ENCODE measurements at regions not wholly inside any gene's neighbourhood (a gene's known extent, or its start where the extent isn't known, plus 50 kb on each side); places are given as distances from the start of the nearest gene placed in this dataset.
"Not testable (repeated sequence)": the region's sequence is repeated elsewhere in the genome, so short reads cannot be mapped to it uniquely, and the experiment has no call there.

- Histone ChIP-seq H3K9ac (ENCODE audit: low read depth, low read length) (no peak overlapping the region), H3K36me3 (ENCODE audit: insufficient read depth, low read length) (no peaks in the 10 kb centered on the region), H3K4me1 (ENCODE audit: insufficient read depth, low read length) (no peaks in the 10 kb centered on the region), H3K27me3 (ENCODE audit: insufficient read depth, low read length) (no peaks in the 10 kb centered on the region), H3K9me3 (ENCODE audit: insufficient read depth, low read depth, low read length) (no peaks in the 10 kb centered on the region), H3K27ac (ENCODE audit: low read depth, low read length) (no peak overlapping the region), H3K4me3 (ENCODE audit: low read length) (no peak overlapping the region)
- 95% methylated on average over 3 of the region's 3 CpGs for WGBS
Observed at GRCh38 chr12:23356440-23356839, 593.0 kb downstream of the SOX5 start.

- Histone ChIP-seq H3K4me1 (ENCODE audit: insufficient read depth, low read length) (no peaks in the 10 kb centered on the region), H3K4me3 (ENCODE audit: low read length) (no peak overlapping the region), H3K27me3 (ENCODE audit: insufficient read depth, low read length) (no peaks in the 10 kb centered on the region), H3K27ac (ENCODE audit: low read depth, low read length) (no peak overlapping the region), H3K9ac (ENCODE audit: low read depth, low read length) (no peak overlapping the region), H3K9me3 (ENCODE audit: insufficient read depth, low read depth, low read length) (no peaks in the 10 kb centered on the region), H3K36me3 (ENCODE audit: insufficient read depth, low read length) (no peaks in the 10 kb centered on the region)
- WGBS: 94% methylated on average over 6 of the region's 9 CpGs
Observed at GRCh38 chr12:23356927-23357708, 592.4 kb downstream of the SOX5 start.

DNA sequence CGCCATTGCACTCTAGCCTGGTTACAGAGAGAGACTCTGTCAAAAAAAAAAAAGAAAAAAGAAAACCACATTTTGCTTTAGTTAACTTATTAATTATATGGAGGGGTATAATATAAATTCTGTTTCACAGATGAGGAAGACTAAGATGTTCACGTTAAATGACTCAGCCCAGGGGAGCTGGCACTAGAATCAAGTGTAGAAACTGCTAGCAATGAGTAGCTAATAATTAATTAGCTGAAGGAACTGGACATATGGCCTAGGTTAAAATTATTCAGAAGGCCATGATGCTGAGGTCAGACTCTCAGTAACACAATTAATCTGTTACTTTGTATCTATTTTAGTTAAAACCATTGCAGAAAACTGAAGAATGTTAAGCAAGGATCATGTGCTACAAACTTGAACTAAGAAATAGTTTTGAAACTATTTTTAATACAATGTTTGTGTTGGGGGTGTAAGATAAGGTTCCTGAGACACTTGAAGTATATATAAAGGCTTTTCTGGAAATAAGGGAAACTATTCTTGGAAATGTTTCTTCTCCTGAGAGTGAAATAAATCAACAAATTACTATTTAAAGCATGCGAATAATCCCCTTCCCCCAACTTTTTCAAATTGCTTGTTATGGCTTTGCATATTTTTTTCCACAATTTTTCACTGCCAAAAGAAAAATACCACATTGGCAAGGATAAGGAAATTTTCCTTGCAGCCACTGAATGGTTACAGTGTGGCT, 589.3 kb downstream of the SOX5 start:
- H3K27me3 ChIP-seq (ENCODE audit: insufficient read depth, low read length): no peaks in the 10 kb centered on the region
- no peak overlapping the region for H3K4me3 ChIP-seq (ENCODE audit: low read length)
- WGBS: 95% methylated on average over 3 of the region's 3 CpGs
- H3K9me3 ChIP-seq (ENCODE audit: insufficient read depth, low read depth, low read length): no peaks in the 10 kb centered on the region
- no peak overlapping the region for H3K9ac ChIP-seq (ENCODE audit: low read depth, low read length)
- H3K27ac ChIP-seq (ENCODE audit: low read depth, low read length): no peak overlapping the region
- H3K36me3 ChIP-seq (ENCODE audit: insufficient read depth, low read length): no peaks in the 10 kb centered on the region
- no peaks in the 10 kb centered on the region for H3K4me1 ChIP-seq (ENCODE audit: insufficient read depth, low read length)

DNA sequence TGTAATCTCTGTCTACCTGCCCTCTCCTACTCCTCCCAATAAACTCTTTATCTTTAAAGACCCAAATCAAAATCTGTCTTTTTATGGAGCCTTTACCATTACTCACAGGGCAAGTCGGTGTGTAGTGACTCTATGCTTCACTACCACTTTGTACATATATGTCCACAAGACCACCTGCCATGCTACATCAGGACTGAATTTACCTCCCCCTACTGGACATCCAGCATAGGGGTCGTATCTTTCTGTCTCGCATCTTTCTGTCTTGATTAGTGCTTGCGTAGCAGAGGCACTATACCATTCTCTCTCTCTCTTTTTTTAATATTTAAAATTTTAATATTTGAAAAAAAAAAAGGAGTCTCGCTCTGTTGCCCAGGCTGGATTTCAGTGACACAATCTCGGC, 587.5 kb downstream of the SOX5 start:
- H3K36me3 ChIP-seq (ENCODE audit: insufficient read depth, low read length): no peaks in the 10 kb centered on the region
- H3K9ac ChIP-seq (ENCODE audit: low read depth, low read length): no peak overlapping the region
- H3K9me3 ChIP-seq (ENCODE audit: insufficient read depth, low read depth, low read length): no peaks in the 10 kb centered on the region
- H3K27ac ChIP-seq (ENCODE audit: low read depth, low read length): no peak overlapping the region
- H3K27me3 ChIP-seq (ENCODE audit: insufficient read depth, low read length): no peaks in the 10 kb centered on the region
- no peaks in the 10 kb centered on the region for H3K4me1 ChIP-seq (ENCODE audit: insufficient read depth, low read length)
- WGBS: 69% methylated on average over 6 of the region's 6 CpGs
- H3K4me3 ChIP-seq (ENCODE audit: low read length): no peak overlapping the region

DNA sequence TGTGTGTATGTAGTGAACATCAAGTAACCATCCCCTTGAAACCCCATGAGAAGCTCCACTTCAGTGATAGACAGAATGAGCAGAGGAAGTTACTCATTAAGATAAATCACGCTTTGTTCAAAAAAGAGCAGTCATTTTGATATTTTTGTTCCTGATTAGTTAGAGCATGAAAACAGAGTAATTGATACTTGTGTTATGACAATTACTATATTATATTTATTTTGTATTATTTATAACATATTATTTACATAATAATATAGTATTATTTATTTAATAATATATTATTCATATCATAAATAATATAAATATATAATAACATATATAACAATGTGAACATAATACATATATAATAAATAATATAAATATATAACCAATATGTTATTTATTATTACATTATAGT, 580.9 kb downstream of the SOX5 start:
- H3K27ac ChIP-seq (ENCODE audit: low read depth, low read length): no peak overlapping the region
- no peak overlapping the region for H3K4me3 ChIP-seq (ENCODE audit: low read length)
- WGBS: 100% methylated on average over 1 of the region's 1 CpG
- no peaks in the 10 kb centered on the region for H3K36me3 ChIP-seq (ENCODE audit: insufficient read depth, low read length)
- no peak overlapping the region for H3K9ac ChIP-seq (ENCODE audit: low read depth, low read length)
- no peaks in the 10 kb centered on the region for H3K4me1 ChIP-seq (ENCODE audit: insufficient read depth, low read length)
- H3K27me3 ChIP-seq (ENCODE audit: insufficient read depth, low read length): no peaks in the 10 kb centered on the region
- H3K9me3 ChIP-seq (ENCODE audit: insufficient read depth, low read depth, low read length): no peaks in the 10 kb centered on the region

GRCh38 chr12:23375621-23376020, 573.8 kb downstream of the SOX5 start:
- no peaks in the 10 kb centered on the region for H3K27me3 ChIP-seq (ENCODE audit: insufficient read depth, low read length)
- 82% methylated on average over 2 of the region's 3 CpGs for WGBS
- H3K4me3 ChIP-seq (ENCODE audit: low read length): no peak overlapping the region
- H3K9ac ChIP-seq (ENCODE audit: low read depth, low read length): no peak overlapping the region
- H3K27ac ChIP-seq (ENCODE audit: low read depth, low read length): no peak overlapping the region
- no peaks in the 10 kb centered on the region for H3K36me3 ChIP-seq (ENCODE audit: insufficient read depth, low read length)
- no peaks in the 10 kb centered on the region for H3K4me1 ChIP-seq (ENCODE audit: insufficient read depth, low read length)
- no peaks in the 10 kb centered on the region; the same call in 1 of the 2 replicates for H3K9me3 ChIP-seq (ENCODE audit: insufficient read depth, low read depth, low read length)

DNA sequence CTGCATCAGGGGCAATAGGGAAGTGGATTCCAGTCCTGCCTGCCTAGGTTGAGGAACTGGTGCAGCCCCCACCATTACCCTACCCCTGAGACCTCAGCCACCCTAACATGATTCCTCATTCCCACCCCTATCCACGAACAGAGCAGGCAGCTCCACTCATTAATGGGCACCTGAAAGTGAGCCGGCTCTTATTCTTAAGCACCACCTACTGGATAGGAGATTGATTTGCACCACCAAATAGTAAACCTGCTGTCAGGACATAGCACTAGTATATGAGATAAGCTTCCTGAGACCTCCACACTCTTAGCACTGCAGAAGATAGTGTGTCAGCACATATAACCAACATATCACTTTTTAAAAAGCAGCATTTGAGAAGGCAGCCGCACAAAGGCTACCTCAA, 573.2 kb downstream of the SOX5 start:
- no peaks in the 10 kb centered on the region for H3K36me3 ChIP-seq (ENCODE audit: insufficient read depth, low read length)
- H3K9me3 ChIP-seq (ENCODE audit: insufficient read depth, low read depth, low read length): no peaks in the 10 kb centered on the region; the same call in 1 of the 2 replicates
- no peak overlapping the region for H3K27ac ChIP-seq (ENCODE audit: low read depth, low read length)
- no peaks in the 10 kb centered on the region for H3K27me3 ChIP-seq (ENCODE audit: insufficient read depth, low read length)
- H3K9ac ChIP-seq (ENCODE audit: low read depth, low read length): no peak overlapping the region
- H3K4me1 ChIP-seq (ENCODE audit: insufficient read depth, low read length): no peaks in the 10 kb centered on the region
- H3K4me3 ChIP-seq (ENCODE audit: low read length): no peak overlapping the region
- 60% methylated on average over 3 of the region's 3 CpGs for WGBS

GRCh38 chr12:23380419-23381100, 568.9 kb downstream of the SOX5 start:
- Histone ChIP-seq H3K4me1 (ENCODE audit: insufficient read depth, low read length) (no peaks in the 10 kb centered on the region), H3K27me3 (ENCODE audit: insufficient read depth, low read length) (no peaks in the 10 kb centered on the region), H3K27ac (ENCODE audit: low read depth, low read length) (no peak overlapping the region), H3K36me3 (ENCODE audit: insufficient read depth, low read length) (no peaks in the 10 kb centered on the region), H3K9me3 (ENCODE audit: insufficient read depth, low read depth, low read length) (no peaks in the 10 kb centered on the region; the same call in 1 of the 2 replicates), H3K9ac (ENCODE audit: low read depth, low read length) (no peak overlapping the region), H3K4me3 (ENCODE audit: low read length) (no peak overlapping the region)
- WGBS: 95% methylated on average over 3 of the region's 4 CpGs

- not testable (repeated sequence) for H3K4me3 ChIP-seq (ENCODE audit: low read length); H3K27ac ChIP-seq (ENCODE audit: low read depth, low read length); H3K27me3 ChIP-seq (ENCODE audit: insufficient read depth, low read length); H3K9me3 ChIP-seq (ENCODE audit: insufficient read depth, low read depth, low read length); H3K4me1 ChIP-seq (ENCODE audit: insufficient read depth, low read length); H3K36me3 ChIP-seq (ENCODE audit: insufficient read depth, low read length); H3K9ac ChIP-seq (ENCODE audit: low read depth, low read length)
- 93% methylated on average over 9 of the region's 9 CpGs for WGBS
Observed at GRCh38 chr12:23388898-23389297, 560.6 kb downstream of the SOX5 start.

- H3K27ac ChIP-seq (ENCODE audit: low read depth, low read length); H3K27me3 ChIP-seq (ENCODE audit: insufficient read depth, low read length); H3K9me3 ChIP-seq (ENCODE audit: insufficient read depth, low read depth, low read length); H3K9ac ChIP-seq (ENCODE audit: low read depth, low read length); H3K4me3 ChIP-seq (ENCODE audit: low read length); H3K36me3 ChIP-seq (ENCODE audit: insufficient read depth, low read length); H3K4me1 ChIP-seq (ENCODE audit: insufficient read depth, low read length): not testable (repeated sequence)
- WGBS: 98% methylated on average over 3 of the region's 4 CpGs
Observed at GRCh38 chr12:23389315-23389714, 560.2 kb downstream of the SOX5 start.

DNA sequence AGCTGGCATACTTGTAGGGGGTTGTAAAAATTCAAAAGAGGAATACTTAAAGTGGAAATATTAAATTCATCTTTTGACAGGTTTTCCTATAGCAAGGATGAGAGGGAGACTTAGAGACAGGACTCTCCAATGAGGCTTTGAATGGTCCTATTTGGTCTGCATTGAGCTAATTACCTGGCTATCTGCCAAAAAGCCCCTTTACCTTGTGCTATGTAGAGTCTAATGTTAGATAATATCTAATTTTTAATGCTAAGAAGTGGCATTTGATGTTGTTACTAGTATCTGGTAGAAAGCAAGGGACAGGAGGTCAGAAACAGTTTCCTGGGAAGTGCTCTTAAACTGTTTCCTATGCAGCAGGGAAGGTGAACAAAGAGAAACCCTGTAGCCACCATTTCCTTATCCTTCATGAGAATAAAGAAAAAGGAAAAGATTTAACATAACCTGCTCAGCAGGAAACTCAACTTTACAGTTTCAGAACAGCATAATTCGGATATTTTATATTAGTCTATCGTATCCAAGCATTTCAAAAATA, 550.0 kb downstream of the SOX5 start:
- H3K27ac ChIP-seq (ENCODE audit: low read depth, low read length): no peak overlapping the region
- H3K27me3 ChIP-seq (ENCODE audit: insufficient read depth, low read length): no peaks in the 10 kb centered on the region
- peaks cover 21% of the 10 kb centered on the region for H3K4me1 ChIP-seq (ENCODE audit: insufficient read depth, low read length)
- H3K9ac ChIP-seq (ENCODE audit: low read depth, low read length): no peak overlapping the region
- no peak overlapping the region for H3K4me3 ChIP-seq (ENCODE audit: low read length)
- WGBS: no CpG with 5 or more reads among the region's 2 CpGs
- no peaks in the 10 kb centered on the region for H3K9me3 ChIP-seq (ENCODE audit: insufficient read depth, low read depth, low read length)
- H3K36me3 ChIP-seq (ENCODE audit: insufficient read depth, low read length): no peaks in the 10 kb centered on the region

All from HUES64 (cell line).